ENCODE measurements at regions not wholly inside any gene's neighbourhood (a gene's known extent, or its start where the extent isn't known, plus 50 kb on each side); places are given as distances from the start of the nearest gene placed in this dataset.

GRCh38 chr3:82000350-82000749 is 238.9 kb upstream of the GBE1 start:
- H3K36me3 ChIP-seq = no peaks in the 10 kb centered on the region
- no peaks in the 10 kb centered on the region for H3K9me3 ChIP-seq
- DNase-seq = no peak
- TF ChIP-seq, protein P1, sequence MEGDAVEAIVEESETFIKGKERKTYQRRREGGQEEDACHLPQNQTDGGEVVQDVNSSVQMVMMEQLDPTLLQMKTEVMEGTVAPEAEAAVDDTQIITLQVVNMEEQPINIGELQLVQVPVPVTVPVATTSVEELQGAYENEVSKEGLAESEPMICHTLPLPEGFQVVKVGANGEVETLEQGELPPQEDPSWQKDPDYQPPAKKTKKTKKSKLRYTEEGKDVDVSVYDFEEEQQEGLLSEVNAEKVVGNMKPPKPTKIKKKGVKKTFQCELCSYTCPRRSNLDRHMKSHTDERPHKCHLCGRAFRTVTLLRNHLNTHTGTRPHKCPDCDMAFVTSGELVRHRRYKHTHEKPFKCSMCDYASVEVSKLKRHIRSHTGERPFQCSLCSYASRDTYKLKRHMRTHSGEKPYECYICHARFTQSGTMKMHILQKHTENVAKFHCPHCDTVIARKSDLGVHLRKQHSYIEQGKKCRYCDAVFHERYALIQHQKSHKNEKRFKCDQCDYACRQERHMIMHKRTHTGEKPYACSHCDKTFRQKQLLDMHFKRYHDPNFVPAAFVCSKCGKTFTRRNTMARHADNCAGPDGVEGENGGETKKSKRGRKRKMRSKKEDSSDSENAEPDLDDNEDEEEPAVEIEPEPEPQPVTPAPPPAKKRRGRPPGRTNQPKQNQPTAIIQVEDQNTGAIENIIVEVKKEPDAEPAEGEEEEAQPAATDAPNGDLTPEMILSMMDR (IDR thresholded peaks at IDR 0.05) = no peak
- intact Hi-C loops (cut with DNase I) = no loop called here
- H3K4me1 ChIP-seq = no peaks in the 10 kb centered on the region
- no peak overlapping the region for H3K4me3 ChIP-seq
- H3K27ac ChIP-seq = no peak overlapping the region
- ATAC-seq = no peak
- no peaks in the 10 kb centered on the region for H3K27me3 ChIP-seq

DNA sequence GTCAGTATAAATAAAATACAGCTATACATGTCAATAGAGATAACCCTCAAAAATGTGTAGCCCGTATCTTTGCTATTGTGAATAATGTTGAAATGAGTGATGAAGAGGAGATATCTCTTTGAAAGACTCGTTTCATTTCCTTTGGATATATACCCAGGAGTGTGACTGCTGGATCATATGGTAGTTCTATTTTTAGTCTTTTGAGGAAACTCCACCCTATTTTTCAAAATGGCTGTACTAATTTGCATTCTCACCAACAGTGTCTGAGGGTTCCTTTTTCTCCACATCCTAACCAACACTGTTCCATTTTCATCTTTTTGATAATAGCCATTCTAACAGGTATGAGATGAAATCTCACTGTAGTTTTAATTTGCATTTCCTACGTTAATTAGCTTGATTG is 237.5 kb upstream of the GBE1 start:
- H3K4me1 ChIP-seq = no peaks in the 10 kb centered on the region
- H3K27ac ChIP-seq = no peak overlapping the region
- H3K27me3 ChIP-seq = no peaks in the 10 kb centered on the region
- no peak for DNase-seq
- no peaks in the 10 kb centered on the region for H3K9me3 ChIP-seq
- intact Hi-C loops (cut with DNase I) = no loop called here
- no peak for ATAC-seq
- TF ChIP-seq, protein P1 (IDR thresholded peaks at IDR 0.05) = no peak
- H3K4me3 ChIP-seq = no peak overlapping the region
- H3K36me3 ChIP-seq = no peaks in the 10 kb centered on the region

DNA sequence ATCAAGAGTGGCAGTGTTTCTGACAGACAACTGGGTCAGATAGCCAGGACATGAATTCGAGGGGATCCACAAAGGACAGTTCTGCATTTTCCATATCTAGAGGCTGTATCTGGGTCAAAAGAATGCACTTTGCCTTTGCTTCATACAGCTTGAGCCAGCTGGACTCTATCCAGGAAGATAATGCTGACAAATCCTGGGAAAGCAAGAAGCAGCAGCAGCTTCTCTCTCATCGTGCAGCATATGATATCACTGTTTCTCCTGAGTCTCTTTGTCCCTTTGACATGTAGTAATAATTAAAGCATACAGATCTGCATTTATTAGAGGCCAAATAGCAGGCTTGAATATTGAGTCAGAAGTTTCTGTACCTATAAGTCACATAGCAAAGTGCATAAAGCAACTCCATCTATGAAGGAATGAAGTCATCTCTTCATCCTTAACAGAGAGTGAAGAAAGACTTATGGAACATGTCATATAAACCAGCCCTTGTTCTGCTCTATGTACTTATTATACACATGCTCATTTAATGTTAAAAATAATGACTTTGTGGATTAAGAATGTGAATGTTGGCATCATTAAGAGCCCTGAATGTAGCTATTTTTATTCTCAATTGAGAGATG is 236.8 kb upstream of the GBE1 start:
- H3K4me1 ChIP-seq = no peaks in the 10 kb centered on the region

DNA sequence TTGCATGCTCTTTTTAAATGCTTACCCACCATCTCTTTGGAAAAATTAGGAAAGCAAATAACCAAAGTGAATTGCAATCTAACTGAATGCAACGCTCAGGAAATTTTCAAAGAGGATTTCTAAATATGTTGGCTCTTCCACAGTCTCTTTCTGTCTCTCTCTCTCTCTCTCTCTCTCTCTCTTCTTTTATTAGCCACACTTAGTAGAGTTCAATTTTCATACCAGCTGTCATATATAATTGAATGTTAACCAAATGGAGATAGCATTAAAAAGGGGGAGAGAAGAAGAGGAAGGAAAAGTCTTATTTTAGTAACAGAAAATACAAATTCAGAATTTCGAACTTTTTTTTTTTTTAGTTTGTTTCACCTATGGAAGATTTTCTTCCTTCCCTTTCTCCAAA is 235.9 kb upstream of the GBE1 start:
- ATAC-seq = no peak

More for the DNA sequence above, 236.8 kb upstream of the GBE1 start:
- Histone ChIP-seq H3K36me3 (no peaks in the 10 kb centered on the region), H3K9me3 (no peaks in the 10 kb centered on the region), H3K27me3 (no peaks in the 10 kb centered on the region), H3K4me3 (no peak overlapping the region), H3K27ac (no peak overlapping the region)
- DNase-seq = no peak
- TF ChIP-seq, protein P1 (IDR thresholded peaks at IDR 0.05) = no peak
- intact Hi-C loops (cut with DNase I) = no loop called here
- ATAC-seq = no peak

DNA sequence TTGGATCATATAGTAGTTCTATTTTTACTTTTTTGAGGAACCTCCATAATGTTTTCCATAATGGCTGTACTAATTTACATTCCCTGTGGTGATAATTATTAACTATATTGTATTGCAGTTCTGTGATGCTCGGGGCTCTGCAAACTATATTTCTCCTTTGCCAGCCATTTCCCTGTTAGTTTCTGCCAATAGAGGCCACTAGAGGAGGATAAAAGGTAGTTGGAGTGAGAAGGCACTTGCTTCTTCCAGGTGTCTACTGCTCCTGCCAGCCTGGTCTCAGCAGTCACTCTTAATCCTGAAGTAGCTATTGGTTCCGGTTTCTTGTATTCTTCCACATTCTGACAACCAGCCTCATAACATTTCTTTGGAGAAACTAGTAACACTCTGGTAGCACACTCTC is 233.9 kb upstream of the GBE1 start:
- H3K4me1 ChIP-seq = no peaks in the 10 kb centered on the region
- intact Hi-C loops (cut with DNase I) = no loop called here
- H3K27me3 ChIP-seq = no peaks in the 10 kb centered on the region
- no peaks in the 10 kb centered on the region for H3K36me3 ChIP-seq
- TF ChIP-seq, protein P1 (IDR thresholded peaks at IDR 0.05) = no peak
- H3K4me3 ChIP-seq = no peak overlapping the region
- no peaks in the 10 kb centered on the region for H3K9me3 ChIP-seq
- ATAC-seq = no peak
- H3K27ac ChIP-seq = no peak overlapping the region
- DNase-seq = no peak

More for the DNA sequence above, 235.9 kb upstream of the GBE1 start:
- Histone ChIP-seq H3K27me3 (no peaks in the 10 kb centered on the region), H3K9me3 (no peaks in the 10 kb centered on the region), H3K36me3 (no peaks in the 10 kb centered on the region), H3K4me1 (no peaks in the 10 kb centered on the region), H3K27ac (no peak overlapping the region), H3K4me3 (no peak overlapping the region)
- intact Hi-C loops (cut with DNase I) = no loop called here
- no peak for DNase-seq
- TF ChIP-seq, protein P1 (IDR thresholded peaks at IDR 0.05) = no peak

DNA sequence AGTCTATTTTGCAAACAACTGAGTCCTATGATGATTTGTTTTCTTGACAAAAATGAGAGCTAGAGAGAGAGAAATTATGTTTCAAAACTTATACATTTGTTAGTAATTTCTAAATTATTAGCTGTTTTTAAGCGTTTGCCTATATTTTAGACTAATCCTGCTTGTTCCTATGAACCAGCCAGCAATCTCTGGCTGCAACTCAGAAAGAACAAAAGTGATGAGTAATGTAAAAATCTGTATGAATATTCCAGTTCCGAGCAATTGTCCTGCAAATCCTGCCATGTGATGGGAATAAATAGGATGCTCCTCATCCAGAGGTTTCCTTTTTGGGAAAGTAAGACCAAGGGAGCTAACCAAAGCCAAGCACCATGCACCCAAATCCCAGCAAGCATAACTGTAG is 228.3 kb upstream of the GBE1 start:
- Histone ChIP-seq H3K9me3 (no peaks in the 10 kb centered on the region), H3K27ac (no peak overlapping the region), H3K27me3 (no peaks in the 10 kb centered on the region), H3K36me3 (no peaks in the 10 kb centered on the region), H3K4me3 (no peak overlapping the region), H3K4me1 (no peaks in the 10 kb centered on the region)
- intact Hi-C loops (cut with DNase I) = no loop called here
- no peak for DNase-seq
- TF ChIP-seq, protein P1 (IDR thresholded peaks at IDR 0.05) = no peak
- ATAC-seq = no peak
